ENCODE measurements at regions not wholly inside any gene's neighbourhood (a gene's known extent, or its start where the extent isn't known, plus 50 kb on each side); places are given as distances from the start of the nearest gene placed in this dataset.

GRCh38 chr4:22201256-22201655 is 252.7 kb upstream of the KCNIP4 start:
- TF ChIP-seq CTCF (IDR thresholded peaks at IDR 0.05) (no peak), POLR2A (IDR thresholded peaks at IDR 0.05) (no peak)
- WGBS, 4 donors, result 19 to 23% (median 21%) methylated on average over 2 of the region's 2 CpGs
- DNase-seq, result no peak
- no peaks in the 10 kb centered on the region for H3K27me3 ChIP-seq
- intact Hi-C loops (cut with DNase I), result no loop called here
- no peak overlapping the region for H3K27ac ChIP-seq
- no peaks in the 10 kb centered on the region for H3K36me3 ChIP-seq (replicated peaks in 1 of 2)
- no peaks in the 10 kb centered on the region for H3K9me3 ChIP-seq (replicated peaks in 1 of 3)
- H3K4me3 ChIP-seq, result no peak overlapping the region
- no peaks in the 10 kb centered on the region for H3K4me1 ChIP-seq (replicated peaks in 1 of 2)

GRCh38 chr4:22196551-22196950 is 248.0 kb upstream of the KCNIP4 start:
- no peak for DNase-seq
- intact Hi-C loops (cut with DNase I), result no loop called here
- H3K4me3 ChIP-seq, result no peak overlapping the region
- no peak for TF ChIP-seq CTCF (IDR thresholded peaks at IDR 0.05)
- TF ChIP-seq POLR2A (IDR thresholded peaks at IDR 0.05), result no peak
- H3K9me3 ChIP-seq (replicated peaks in 1 of 3), result no peaks in the 10 kb centered on the region
- no peaks in the 10 kb centered on the region for H3K27me3 ChIP-seq
- no peak overlapping the region for H3K27ac ChIP-seq
- 80 to 92% (median 85%) methylated on average over 3 of the region's 3 CpGs for WGBS, 4 donors
- no peaks in the 10 kb centered on the region for H3K36me3 ChIP-seq (replicated peaks in 1 of 2)
- H3K4me1 ChIP-seq (replicated peaks in 1 of 2), result no peaks in the 10 kb centered on the region

GRCh38 chr4:22192084-22192511 is 243.5 kb upstream of the KCNIP4 start:
- WGBS, 4 donors, result 10 to 15% (median 12%) methylated on average over 5 of the region's 5 CpGs
- H3K9me3 ChIP-seq (replicated peaks in 1 of 3), result no peaks in the 10 kb centered on the region
- H3K4me1 ChIP-seq (replicated peaks in 1 of 2), result no peaks in the 10 kb centered on the region
- H3K4me3 ChIP-seq, result no peak overlapping the region
- no peak for DNase-seq
- no peaks in the 10 kb centered on the region for H3K27me3 ChIP-seq
- H3K36me3 ChIP-seq (replicated peaks in 1 of 2), result no peaks in the 10 kb centered on the region
- intact Hi-C loops (cut with DNase I), result no loop called here
- H3K27ac ChIP-seq, result no peak overlapping the region
- no peak for TF ChIP-seq POLR2A (IDR thresholded peaks at IDR 0.05)
- TF ChIP-seq CTCF (IDR thresholded peaks at IDR 0.05), result no peak

- no peaks in the 10 kb centered on the region for H3K27me3 ChIP-seq
- TF ChIP-seq POLR2A (IDR thresholded peaks at IDR 0.05), result no peak
- TF ChIP-seq CTCF (IDR thresholded peaks at IDR 0.05), result no peak
These were observed 243.0 kb upstream of the KCNIP4 start for GRCh38 chr4:22191565-22191964.

More at GRCh38 chr4:22191565-22191964, 243.0 kb upstream of the KCNIP4 start:
- no peaks in the 10 kb centered on the region for H3K36me3 ChIP-seq (replicated peaks in 1 of 2)
- H3K4me3 ChIP-seq, result no peak overlapping the region
- H3K9me3 ChIP-seq (replicated peaks in 1 of 3), result no peaks in the 10 kb centered on the region
- H3K4me1 ChIP-seq (replicated peaks in 1 of 2), result no peaks in the 10 kb centered on the region
- intact Hi-C loops (cut with DNase I), result no loop called here
- no peak overlapping the region for H3K27ac ChIP-seq
- DNase-seq, result no peak
- whole genome bisulfite sequencing, 4 donors, result 58 to 67% (median 60%) methylated on average over 2 of the region's 2 CpGs
